ENCODE measurements at regions not wholly inside any gene's neighbourhood (a gene's known extent, or its start where the extent isn't known, plus 50 kb on each side); places are given as distances from the start of the nearest gene placed in this dataset.

DNA sequence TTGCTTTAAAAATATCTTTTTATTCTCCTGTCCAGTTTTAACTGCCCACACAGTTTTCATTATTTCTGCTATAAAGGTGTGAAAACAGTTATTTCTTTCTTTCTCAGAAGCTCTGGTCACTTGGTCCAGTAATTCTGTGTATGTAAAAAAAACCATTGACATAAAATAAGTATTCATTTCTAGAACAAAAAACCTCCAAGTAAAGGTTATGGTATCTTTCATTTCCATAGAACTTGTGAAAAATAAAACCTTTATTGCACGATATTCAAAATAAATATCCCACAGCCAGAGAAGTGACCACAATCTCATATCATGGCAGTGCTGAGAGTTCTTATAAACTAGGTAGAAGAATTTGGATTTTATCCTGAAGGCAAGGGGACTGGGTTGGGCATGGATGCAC is 96.9 kb upstream of the TNFSF4 start:
- peaks cover 2% of the 10 kb centered on the region for H3K4me1 Mint-ChIP-seq (ENCODE audit: low read depth, unreplicated experiment)
- H3K4me3 Mint-ChIP-seq (ENCODE audit: unreplicated experiment), result no peak overlapping the region
- no peak for DNase-seq
- no peak overlapping the region for H3K27ac Mint-ChIP-seq (ENCODE audit: unreplicated experiment)
- H3K9me3 Mint-ChIP-seq (ENCODE audit: unreplicated experiment), result no peaks in the 10 kb centered on the region
- H3K36me3 Mint-ChIP-seq (ENCODE audit: unreplicated experiment), result no peaks in the 10 kb centered on the region
- H3K27me3 Mint-ChIP-seq (ENCODE audit: unreplicated experiment), result no peaks in the 10 kb centered on the region
- TF ChIP-seq, protein P1, sequence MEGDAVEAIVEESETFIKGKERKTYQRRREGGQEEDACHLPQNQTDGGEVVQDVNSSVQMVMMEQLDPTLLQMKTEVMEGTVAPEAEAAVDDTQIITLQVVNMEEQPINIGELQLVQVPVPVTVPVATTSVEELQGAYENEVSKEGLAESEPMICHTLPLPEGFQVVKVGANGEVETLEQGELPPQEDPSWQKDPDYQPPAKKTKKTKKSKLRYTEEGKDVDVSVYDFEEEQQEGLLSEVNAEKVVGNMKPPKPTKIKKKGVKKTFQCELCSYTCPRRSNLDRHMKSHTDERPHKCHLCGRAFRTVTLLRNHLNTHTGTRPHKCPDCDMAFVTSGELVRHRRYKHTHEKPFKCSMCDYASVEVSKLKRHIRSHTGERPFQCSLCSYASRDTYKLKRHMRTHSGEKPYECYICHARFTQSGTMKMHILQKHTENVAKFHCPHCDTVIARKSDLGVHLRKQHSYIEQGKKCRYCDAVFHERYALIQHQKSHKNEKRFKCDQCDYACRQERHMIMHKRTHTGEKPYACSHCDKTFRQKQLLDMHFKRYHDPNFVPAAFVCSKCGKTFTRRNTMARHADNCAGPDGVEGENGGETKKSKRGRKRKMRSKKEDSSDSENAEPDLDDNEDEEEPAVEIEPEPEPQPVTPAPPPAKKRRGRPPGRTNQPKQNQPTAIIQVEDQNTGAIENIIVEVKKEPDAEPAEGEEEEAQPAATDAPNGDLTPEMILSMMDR (IDR thresholded peaks at IDR 0.05; ENCODE audit: partially characterized antibody, unreplicated experiment), result no peak

DNA sequence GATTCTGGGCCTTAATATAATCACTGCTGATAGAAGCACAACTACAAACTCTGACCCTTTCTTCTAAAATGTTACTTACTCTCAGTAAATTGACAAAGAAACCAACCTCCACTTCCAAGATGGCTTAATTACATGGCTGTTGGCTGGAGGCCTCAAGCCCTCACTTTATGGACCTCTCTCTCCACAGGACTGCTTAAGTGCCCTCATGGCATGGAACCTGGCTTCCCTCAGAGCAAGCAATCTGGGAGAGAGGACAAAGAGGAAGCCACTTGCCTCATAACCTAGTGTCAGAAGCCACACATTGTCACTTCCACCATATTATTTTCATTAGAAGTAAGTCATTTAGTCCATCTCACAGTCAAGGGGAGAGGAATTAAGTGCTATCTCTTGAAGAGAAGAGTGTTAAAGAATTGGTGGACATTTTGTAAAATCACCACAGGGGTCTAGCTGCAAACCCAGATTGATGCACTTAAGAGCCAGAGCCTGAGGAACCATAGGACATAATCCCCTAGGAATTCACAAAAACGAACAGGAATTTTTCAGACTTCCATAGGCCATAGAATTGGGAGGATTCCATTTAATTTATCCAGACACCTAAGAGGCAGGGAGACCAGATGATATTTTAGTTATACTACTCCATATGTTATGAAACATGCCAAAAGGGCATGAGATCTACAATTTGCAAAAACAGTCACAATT is 97.5 kb upstream of the TNFSF4 start:
- H3K9me3 Mint-ChIP-seq (ENCODE audit: unreplicated experiment), result peaks cover 1% of the 10 kb centered on the region
- H3K4me1 Mint-ChIP-seq (ENCODE audit: low read depth, unreplicated experiment), result peaks cover 2% of the 10 kb centered on the region
- TF ChIP-seq, protein P1 (IDR thresholded peaks at IDR 0.05; ENCODE audit: partially characterized antibody, unreplicated experiment), result no peak
- no peaks in the 10 kb centered on the region for H3K27me3 Mint-ChIP-seq (ENCODE audit: unreplicated experiment)
- H3K27ac Mint-ChIP-seq (ENCODE audit: unreplicated experiment), result no peak overlapping the region
- no peak overlapping the region for H3K4me3 Mint-ChIP-seq (ENCODE audit: unreplicated experiment)
- DNase-seq, result no peak
- no peaks in the 10 kb centered on the region for H3K36me3 Mint-ChIP-seq (ENCODE audit: unreplicated experiment)

DNA sequence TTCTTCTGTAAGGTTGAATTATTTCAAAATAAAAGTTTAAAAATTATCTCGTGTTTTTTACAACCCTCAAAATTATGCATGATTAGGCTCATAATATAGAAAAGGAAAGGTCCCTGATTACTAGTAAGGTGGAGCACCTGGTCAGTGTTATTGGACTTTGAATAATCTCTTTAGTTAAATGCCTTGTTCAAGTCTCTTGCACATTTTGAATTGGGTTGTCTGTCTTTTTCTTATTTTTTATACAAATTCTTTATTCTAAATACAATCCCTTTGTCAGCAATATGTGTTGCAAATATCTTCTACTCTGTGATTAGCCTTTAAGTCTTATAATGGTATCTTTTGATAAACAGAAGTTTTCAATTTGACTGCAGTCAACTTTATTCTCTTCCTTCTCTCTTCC is 100.7 kb upstream of the TNFSF4 start:
- H3K4me3 Mint-ChIP-seq (ENCODE audit: unreplicated experiment), result no peak overlapping the region
- H3K36me3 Mint-ChIP-seq (ENCODE audit: unreplicated experiment), result no peaks in the 10 kb centered on the region
- no peaks in the 10 kb centered on the region for H3K27me3 Mint-ChIP-seq (ENCODE audit: unreplicated experiment)
- TF ChIP-seq, protein P1 (IDR thresholded peaks at IDR 0.05; ENCODE audit: partially characterized antibody, unreplicated experiment), result no peak
- H3K27ac Mint-ChIP-seq (ENCODE audit: unreplicated experiment), result no peak overlapping the region
- peaks cover 2% of the 10 kb centered on the region for H3K4me1 Mint-ChIP-seq (ENCODE audit: low read depth, unreplicated experiment)
- H3K9me3 Mint-ChIP-seq (ENCODE audit: unreplicated experiment), result peaks cover 3% of the 10 kb centered on the region
- DNase-seq, result no peak

DNA sequence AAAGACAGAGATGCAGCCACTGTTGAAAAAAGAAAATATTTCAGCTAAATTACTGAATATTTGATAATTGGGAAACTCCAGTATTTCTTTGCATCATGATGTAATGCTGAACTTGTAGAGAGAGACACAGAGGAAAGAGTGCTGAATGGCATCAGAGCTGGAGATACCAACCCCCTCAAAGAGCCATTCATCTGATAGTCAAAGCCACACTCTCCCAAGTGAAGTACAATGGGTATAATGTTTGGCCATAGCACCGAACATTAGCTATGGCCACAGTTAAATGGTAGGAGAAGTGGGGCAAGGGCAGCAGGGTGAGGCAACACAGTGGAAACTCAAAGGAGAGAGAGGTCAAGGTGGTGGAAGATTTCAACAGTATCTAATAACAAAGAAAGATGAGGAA is 107.5 kb upstream of the TNFSF4 start:
- Mint-ChIP-seq H3K4me1 (ENCODE audit: low read depth, unreplicated experiment) (no peaks in the 10 kb centered on the region), H3K9me3 (ENCODE audit: unreplicated experiment) (peaks cover 1% of the 10 kb centered on the region), H3K27ac (ENCODE audit: unreplicated experiment) (no peak overlapping the region)

DNA sequence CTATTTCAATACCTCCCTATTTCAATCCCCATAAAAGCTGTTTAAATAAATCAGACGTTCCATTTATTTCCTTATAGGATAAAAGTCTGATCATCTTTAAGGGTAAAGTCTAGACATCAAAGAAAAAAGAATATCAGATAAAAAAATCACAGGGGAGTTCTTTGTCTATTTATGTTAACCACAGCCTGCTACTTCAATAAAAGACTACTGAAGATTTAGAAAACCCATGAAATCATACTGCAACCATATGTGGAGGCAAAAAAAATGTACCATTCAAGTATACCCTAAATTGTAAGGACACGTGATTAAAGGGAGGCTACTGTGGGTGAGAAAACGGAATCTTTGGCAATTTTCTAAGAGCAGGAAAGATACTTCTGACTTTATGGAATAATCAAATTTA is 108.2 kb upstream of the TNFSF4 start:
- TF ChIP-seq, protein P1 (IDR thresholded peaks at IDR 0.05; ENCODE audit: partially characterized antibody, unreplicated experiment), result no peak
- Mint-ChIP-seq H3K4me3 (ENCODE audit: unreplicated experiment) (no peak overlapping the region), H3K9me3 (ENCODE audit: unreplicated experiment) (no peaks in the 10 kb centered on the region), H3K36me3 (ENCODE audit: unreplicated experiment) (peaks cover 6% of the 10 kb centered on the region), H3K27me3 (ENCODE audit: unreplicated experiment) (no peaks in the 10 kb centered on the region), H3K27ac (ENCODE audit: unreplicated experiment) (no peak overlapping the region), H3K4me1 (ENCODE audit: low read depth, unreplicated experiment) (no peaks in the 10 kb centered on the region)
- no peak for DNase-seq

More for the DNA sequence above, 107.5 kb upstream of the TNFSF4 start:
- no peak overlapping the region for H3K4me3 Mint-ChIP-seq (ENCODE audit: unreplicated experiment)
- DNase-seq, result no peak
- no peaks in the 10 kb centered on the region for H3K27me3 Mint-ChIP-seq (ENCODE audit: unreplicated experiment)
- peaks cover under 1% of the 10 kb centered on the region for H3K36me3 Mint-ChIP-seq (ENCODE audit: unreplicated experiment)
- TF ChIP-seq, protein P1 (IDR thresholded peaks at IDR 0.05; ENCODE audit: partially characterized antibody, unreplicated experiment), result no peak
